Hypothalamus (tissue), 51 donors: ENCODE measurements at regions not wholly inside any gene's neighbourhood (a gene's known extent, or its start where the extent isn't known, plus 50 kb on each side); places are given as distances from the start of the nearest gene placed in this dataset.
"Not testable (repeated sequence)": the region's sequence is repeated elsewhere in the genome, so short reads cannot be mapped to it uniquely, and the experiment has no call there.

ENCODE experiments used
- DNase-seq, 51 donors: peaks; one replicate each; lab custom pipeline; 2025; lab: John Stamatoyannopoulos, UW

DNA sequence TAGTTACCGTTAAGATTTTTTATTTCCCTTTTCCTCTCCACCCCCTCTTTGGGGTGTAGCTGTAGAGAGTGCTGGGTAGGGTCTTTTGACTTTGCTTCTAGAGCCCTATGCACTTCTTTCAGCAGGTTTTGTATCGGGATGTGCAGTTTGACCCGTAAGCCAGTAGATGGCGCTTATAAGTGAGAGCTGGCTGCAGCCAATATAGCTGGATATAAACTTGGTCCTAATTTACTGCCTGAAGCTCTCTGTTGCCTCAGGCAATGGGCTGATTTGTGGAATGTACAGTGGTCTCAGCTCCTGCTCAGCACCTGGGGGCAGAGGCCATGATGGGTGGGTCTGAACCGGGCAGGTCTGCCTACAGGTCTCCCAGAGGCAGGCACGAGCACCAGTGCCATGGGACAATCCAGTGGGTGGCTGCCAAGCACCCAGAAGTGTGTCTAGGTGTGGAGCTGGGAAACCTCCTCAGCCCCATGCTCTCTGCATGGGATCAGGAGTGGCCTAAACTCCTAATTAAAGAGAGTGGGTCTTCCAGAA, 146.5 kb downstream of the SPANXN1 start:
- DNase-seq: peak in 1 of 51 donors; percentile 0

DNA sequence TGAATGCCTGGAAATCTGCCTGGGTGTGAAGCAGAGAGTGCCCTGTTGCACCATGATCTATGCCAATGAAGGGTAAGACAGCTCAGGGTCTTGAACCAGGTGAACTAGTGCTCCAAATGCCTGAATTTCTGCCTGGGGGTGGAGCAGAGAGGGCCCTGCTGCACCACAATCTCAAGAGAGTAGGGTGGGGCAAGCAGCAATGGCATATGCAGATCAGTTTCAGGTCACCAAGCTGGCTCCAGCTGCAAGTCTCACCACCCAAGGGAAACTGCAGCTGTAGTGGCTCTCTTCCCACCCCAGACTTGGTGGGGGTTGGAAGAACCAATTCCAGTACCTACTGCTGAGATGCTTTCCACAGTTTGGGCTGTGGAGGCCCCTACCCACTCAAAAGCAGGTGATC, 147.0 kb downstream of the SPANXN1 start:
- DNase-seq: no peak

DNA sequence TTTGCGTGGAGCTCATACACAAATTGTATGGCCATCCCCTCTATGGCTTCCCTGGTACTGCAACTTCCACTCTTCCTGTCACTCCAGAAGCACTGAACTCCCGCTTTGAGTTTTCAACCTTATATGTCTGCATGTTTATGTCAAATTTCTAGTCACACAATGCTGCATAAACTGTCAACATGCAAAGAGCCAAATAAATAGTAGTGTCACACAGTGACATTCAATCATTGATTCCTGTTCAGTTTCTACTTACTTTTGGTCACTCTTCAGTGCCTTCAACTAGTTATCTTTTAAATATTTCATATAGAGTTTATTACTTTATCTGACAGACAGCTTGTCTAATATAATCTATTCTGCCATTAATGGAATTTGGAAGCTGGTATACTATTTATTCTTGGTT, 149.3 kb downstream of the SPANXN1 start:
- no peak for DNase-seq

DNA sequence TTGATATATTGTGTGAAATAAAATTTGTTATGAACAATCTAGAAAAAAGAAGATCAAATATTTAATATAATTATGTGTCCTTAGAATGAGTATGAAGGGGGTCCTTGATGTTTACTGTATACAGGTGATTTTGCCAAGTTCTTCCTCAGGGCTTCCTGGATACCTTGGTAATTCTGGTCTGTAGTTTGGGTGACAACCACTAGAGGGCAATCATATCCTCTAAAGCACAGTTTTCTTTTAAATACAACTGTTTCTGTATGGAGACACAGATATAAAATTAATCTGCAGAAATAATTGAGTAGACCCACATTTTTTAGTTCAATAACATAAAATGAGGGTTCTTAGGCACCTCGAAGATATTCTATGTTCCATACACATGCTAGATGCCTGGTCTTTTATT, 157.7 kb downstream of the SPANXN1 start:
- DNase-seq: peak in 6 of 51 donors; percentile 0 to 1 (median 0)

DNA sequence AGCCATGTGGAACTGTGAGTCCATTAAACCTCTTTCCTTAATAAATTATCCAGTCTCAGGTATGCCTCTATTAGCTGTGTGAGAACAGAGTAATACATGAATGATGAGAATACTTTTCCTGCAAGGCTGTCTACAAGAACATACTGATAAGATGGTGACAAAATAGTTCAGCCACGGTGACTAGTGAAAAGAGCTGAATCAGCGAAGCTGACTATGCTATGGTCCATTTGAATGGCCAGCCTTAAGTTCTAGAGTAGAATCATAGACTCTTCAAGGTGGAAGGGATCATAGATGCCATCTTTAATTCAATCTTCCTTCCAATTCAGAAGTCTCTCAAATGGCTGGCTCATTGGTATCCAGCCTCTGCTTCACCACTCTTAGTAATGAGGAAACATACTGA, 163.3 kb downstream of the SPANXN1 start:
- DNase-seq: no peak

DNA sequence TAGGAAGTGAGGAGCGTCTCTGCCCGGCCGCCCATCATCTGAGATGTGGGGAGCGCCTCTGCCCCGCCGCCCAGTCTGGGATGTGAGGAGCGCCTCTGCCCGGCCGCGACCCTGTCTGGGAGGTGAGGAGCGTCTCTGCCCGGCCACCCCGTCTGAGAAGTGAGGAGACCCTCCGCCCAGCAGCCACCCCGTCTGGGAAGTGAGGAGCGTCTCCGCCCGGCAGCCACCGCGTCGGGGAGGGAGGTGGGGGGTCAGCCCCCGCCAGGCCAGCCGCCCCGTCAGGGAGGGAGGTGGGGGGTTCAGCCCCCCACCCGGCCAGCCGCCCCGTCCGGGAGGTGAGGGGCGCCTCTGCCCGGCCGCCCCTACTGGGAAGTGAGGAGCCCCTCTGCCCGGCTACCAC, 188.9 kb downstream of the SPANXN1 start:
- not testable (repeated sequence) for DNase-seq

DNA sequence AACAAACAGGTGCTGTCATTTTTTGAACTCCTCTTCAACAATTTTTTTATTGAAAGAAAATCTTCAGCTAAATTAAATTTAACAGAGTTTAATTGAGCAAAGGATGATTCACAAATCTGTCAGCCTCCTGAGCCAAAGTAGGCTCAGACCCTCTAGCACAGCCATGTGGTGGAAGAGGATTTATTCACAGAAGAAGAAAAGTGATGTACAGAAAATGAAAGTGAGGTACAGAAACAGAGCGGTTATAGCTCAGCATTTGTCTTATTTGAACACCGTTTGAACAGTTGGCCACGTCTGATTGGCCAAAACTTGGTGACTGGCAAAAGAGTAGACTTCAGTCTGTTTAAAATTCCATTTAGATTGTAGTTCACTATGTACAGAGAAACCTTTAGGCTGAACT, 217.3 kb downstream of the SPANXN1 start:
- no peak for DNase-seq

DNA sequence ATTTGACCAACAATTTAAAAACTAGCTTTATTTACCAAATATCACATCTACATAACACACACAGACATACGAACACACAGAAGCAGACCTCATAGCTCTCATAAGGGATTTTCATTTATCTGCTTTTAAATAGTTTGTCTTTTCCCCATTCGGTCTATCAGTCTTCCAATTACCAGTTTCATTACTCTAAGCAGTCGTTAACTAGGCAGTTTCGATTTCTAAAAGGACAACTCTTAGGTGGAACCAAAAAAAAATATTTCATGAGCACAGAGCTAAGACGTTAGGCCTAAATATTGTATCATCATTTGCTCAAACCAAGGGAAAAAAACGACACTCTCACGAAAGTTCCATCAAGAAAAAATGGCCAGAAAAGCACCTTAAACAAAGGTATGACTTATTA, 228.4 kb downstream of the SPANXN1 start:
- DNase-seq: no peak

DNA sequence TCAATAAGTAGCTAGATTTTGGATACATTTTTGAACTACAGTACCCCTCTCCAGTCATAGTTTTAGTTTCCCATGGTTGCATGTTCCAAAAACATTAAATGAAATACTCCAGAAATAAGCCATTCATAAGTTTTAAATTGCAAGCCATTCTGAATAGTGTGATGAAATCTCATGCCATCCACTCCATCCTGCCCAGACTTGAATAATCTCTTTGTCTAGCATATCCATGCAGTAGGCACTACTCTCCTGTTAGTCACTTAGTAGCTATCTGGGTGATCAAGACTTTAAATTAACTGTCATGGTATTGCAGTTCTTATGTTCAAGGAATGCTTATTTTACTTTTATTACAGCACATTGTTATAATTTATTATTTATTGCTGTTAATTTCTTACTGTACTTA, 237.4 kb downstream of the SPANXN1 start:
- no peak for DNase-seq

DNA sequence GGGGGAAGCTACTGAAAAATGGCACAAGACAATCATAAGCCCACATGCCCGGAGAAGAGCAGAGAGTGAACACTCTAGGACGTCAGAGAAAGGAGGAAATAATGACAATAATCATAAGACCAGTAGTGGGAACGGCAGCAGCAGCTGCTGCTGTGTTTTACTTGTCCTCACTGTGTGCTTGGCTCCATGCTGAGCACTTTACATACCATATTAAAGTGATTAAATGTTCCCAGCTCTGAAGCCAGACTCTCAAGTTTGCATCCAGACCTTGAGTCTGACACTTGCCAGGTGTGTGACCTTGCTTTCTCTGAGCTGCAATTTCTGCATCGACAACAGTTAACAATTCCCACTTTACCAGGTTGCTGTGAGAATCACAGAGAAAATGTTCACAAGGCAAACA, 255.4 kb downstream of the SPANXN1 start:
- no peak for DNase-seq

DNA sequence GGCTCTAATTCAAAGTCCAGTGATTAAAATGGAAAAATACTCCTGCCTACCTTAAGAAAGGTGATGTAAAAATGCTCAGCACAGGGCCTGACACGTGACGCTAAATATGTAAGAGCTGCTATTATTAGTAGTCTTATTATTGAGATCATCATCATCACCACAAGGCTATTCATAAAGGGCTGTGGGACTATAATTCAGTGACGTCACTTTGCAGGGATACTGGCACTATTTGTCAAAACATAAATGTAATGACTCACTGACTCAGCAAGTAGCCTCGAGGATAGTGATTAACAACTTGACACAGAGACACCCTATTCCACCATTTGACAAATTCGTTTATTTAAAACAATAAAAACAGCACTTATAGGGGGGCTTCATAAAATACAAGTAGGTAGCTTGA, 258.9 kb downstream of the SPANXN1 start:
- no peak for DNase-seq

DNA sequence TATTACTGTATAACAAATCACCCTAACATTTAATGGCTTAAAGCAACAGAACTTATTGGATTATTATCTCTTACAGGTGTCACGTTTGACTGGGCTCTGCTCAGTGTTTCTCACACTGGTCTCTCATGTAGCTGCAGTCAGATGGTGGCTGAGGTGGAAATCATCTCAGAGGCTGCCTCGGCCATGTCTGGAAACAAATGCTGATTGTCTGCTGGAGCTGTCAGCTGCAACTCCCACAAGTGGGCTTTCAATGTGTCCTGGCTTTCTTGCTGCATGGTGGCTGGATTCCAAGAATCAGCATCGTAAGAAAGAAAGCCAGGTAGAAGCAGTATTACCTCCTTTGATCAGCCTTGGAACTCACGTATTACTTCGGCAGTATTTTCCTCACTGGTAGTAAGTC, 277.6 kb downstream of the SPANXN1 start:
- peak in 16 of 51 donors; percentile 0 to 20 (median 5) for DNase-seq

DNA sequence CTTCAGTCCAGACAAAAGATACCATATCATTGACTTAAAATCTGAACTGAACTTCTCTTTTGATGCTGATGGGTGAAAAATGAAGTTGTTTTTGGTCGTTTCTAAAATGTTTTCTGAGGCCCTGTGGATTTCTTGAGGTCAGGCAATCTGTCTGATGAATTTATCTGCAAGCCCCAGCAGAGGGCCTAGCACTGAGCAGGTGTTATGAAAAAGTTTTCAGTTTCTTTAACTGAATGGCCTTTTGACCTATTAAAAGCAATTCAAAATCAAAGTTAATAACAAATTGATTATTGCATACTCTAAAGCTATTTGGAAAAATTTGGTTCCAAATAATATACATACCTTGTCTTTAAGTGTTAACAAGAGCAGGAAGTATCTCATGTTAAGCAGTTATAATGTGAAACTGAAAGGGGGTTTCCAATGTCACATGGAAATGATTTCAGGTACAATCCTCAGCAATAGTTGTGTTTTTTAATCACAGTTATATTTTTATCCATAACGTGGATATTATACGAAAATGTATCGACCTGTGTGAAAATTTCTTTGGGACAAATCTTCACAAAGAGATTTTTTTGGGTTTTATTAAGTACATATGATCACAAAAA, 285.0 kb downstream of the SPANXN1 start:
- no peak for DNase-seq

DNA sequence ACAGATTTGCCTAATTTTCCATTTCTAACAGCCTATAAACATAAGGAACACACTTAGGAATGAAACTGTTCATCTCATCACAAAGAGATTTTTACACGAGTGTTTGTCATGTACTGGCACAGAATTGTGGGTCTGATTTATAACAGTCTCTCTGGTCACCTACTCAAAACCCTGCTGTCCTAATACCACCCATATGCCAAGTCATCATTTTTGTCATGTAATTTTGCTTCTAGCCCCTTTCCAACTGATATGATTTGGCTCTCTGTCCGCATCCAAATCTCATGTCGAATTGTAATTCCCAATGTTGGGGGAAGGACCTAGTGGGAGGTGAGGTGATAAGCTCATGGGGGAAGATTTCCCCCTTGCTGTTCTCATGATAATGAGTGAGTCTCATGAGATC, 284.1 kb upstream of the SLITRK2 start:
- no peak for DNase-seq

DNA sequence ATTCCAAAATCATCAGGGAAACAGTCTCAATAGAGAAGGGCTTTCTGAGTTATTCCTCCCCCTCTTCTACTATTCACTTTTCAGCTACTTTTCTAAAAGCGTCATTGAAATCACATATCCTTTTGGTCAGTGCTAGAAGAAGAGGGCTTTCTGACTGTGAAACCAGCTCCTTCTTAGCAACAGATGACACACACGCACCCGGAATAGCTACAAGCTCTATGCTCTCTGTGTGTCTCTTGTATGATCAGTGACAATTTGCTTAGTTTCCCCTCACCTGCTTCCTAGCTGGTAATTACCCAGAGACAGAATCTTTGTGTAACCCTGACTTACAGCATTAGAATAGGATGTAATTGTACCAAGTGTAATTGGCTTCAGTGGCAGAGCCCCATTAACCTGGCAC, 268.1 kb upstream of the SLITRK2 start:
- DNase-seq: peak in 1 of 51 donors; percentile 0

DNA sequence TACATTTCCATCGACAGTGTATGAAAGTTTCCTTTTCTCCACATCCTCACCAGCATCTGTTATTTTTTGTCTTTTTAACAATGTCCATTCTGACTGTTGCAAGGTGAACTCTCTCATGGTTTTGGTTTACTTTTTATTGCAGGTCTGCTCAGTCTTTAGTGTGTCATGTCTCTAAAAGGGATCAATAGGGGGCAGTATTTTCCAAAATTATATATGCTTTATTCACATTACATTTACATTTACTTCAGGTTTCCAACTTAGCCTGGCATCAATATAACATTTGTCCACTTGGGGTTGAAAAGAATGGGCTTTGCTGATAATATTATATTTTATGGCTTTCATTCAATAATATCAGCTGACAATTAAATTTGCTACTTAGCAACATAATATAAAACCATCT, 265.0 kb upstream of the SLITRK2 start:
- DNase-seq: no peak

DNA sequence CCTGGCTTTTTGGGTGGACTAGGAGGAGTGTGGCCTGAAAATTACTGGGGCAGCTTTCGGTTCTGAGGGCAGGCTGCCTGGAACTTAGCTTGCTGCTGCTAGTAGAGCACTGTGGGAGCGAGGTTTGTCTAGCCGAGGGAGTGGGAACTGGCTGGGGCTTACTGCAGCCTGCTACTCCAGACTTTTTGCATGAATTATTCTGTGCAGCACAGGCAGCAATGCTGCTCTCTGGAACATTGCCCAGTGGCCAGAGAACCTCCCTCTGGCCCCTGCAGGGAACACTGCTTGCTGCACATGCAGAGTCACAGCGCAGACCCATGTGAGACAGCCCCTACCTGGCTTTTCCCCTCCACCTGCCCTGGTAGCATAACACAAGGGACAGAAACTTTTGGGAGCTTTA, 263.9 kb upstream of the SLITRK2 start:
- no peak for DNase-seq

DNA sequence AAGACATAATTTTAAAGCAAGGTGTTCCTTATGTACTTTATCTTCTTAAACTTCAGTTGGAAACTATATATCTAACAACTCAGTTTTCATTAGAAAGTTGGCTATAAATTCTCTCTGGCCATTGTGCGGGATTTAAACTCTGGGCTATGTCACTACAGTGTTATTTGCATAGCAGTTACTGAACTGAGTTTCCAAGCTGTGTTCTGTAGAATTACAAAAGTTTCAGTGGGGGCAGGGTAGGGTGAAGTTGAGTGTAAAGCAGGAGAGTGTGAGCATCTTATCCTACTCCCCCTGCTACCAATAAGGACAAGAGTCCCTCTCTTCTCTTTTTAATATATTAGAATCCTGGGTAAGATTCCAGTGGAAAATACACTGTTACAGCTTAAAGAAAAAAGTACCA, 254.5 kb upstream of the SLITRK2 start:
- no peak for DNase-seq

DNA sequence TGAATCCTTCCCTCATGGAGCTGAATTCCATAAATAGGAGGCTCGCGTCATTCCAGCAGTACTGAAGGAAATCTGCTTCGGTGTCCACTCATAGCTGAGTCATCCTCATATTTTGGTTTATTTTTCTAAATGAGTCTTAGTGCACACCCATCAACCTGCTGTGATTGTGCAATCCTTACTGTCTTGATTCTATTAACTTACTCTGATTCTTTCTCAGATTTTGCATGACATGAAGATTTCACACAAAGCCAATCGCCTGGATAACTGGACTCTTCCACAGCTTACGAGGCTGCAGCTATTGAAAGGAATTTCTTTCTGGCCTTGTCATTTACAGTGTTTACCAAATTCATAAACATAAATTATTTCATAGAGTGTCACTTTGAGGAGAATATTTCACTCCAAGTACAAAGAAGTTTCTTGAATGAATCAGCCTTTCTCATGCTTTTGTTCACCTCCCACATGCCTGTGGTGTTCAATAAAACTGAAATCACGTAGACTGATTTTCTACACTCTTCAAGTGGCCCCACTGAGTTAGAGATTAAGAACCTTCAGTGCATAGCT, 207.6 kb upstream of the SLITRK2 start:
- peak in 1 of 51 donors; percentile 1 for DNase-seq

DNA sequence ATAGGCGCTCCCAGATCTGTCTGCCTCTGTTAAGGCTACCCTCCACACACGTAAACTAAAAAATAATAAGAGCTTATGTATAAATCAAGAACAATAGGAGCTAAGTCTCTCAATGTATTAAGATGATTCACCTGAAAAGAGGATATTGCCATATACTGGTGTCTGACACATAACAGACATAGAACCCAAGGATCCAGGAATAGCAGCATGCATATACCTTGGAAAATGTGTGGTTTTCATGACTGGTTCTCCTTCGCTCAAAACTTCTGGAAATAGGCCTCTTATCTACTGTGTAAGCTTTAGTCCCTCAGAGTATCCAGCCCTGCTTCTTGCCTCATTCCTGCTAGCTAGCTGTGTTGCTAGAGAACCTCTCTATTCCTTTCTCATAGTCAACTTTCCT, 203.7 kb upstream of the SLITRK2 start:
- DNase-seq: no peak

DNA sequence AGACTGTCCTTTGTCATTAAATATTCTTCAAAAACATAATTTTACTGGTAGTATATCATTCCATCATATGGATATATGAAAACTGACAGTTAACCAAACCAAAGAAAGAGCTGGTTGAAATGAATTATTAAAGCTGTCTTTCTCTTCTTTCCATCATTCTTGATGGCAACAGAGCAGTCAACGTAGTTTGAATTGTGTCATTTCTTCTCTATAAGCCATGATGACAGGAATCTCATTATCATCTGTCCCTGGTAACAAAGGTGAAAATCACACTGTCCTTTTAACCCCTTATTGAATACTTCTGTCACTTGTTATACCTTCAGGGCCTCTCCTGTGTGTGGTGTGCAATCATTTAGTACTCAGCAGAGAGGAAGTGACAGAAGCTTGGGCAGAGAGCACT, 197.0 kb upstream of the SLITRK2 start:
- no peak for DNase-seq

DNA sequence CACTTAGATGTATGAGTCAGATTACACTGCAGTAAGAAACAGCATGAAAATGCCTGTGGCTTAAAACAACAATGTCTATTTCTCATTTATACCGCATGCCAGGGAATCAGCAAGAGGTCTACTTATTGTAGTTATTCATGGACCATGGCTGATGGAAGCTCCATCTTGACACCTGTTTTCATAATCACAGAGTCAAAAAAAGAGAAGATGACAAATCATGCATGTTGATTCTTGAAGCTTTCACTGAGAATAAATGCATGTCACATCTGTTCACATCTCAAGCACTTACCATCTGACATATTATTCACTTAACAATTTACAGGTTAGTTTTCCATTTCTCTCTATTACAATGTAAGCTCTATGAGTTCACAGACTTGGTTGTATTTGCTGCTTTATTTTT, 194.2 kb upstream of the SLITRK2 start:
- DNase-seq: no peak

DNA sequence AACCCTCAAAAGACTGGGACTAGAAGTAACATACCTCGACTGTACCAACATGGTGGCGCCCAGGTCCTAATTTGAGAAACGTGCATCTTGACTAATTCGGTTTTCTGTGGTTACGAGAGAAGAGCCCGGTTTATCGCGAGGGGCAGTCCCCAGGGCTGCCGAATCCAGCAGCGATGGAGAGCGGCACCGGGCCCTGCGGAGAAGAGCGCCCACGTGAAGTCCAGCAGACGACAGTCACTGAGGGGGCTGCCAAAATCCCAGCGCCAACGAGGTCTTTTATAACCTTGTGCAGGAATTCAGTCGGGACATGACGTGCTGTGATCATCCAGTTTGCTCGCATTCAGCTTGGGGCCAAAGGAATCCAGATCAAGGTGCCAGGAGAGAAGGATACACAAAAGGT, 187.5 kb upstream of the SLITRK2 start:
- no peak for DNase-seq
